Stimulated activated CD4-positive, alpha-beta T cell treated with anti-CD3 and anti-CD28 coated beads, TNF-alpha, amount 100 ng/mL, for 1 hour (primary cell): ENCODE measurements at regions not wholly inside any gene's neighbourhood (a gene's known extent, or its start where the extent isn't known, plus 50 kb on each side); places are given as distances from the start of the nearest gene placed in this dataset.
"Not testable (repeated sequence)": the region's sequence is repeated elsewhere in the genome, so short reads cannot be mapped to it uniquely, and the experiment has no call there.

Source experiments
- DNase-seq, 3 donors: peaks; one replicate each; pipeline ENCODE4 v3.0.0-alpha.2; 2020; ENCODE audit warnings: low read depth in 3 of 3, low spot score in 1 of 3

- DNase-seq: no peak
Measured at GRCh38 chr3:29022976-29023375, 257.9 kb upstream of the RBMS3 start.

GRCh38 chr3:29026286-29026685, 254.6 kb upstream of the RBMS3 start:
- no peak for DNase-seq

GRCh38 chr3:29026959-29027358, 253.9 kb upstream of the RBMS3 start:
- DNase-seq: no peak

- not testable (repeated sequence) for DNase-seq
Measured at GRCh38 chr3:29031175-29031574, 249.7 kb upstream of the RBMS3 start.

- DNase-seq: no peak
Measured at GRCh38 chr3:29033511-29033910, 247.4 kb upstream of the RBMS3 start.

GRCh38 chr3:29050155-29050554, 230.7 kb upstream of the RBMS3 start:
- no peak for DNase-seq

- no peak for DNase-seq
Measured at GRCh38 chr3:29057326-29057725, 223.5 kb upstream of the RBMS3 start.

GRCh38 chr3:29064085-29064484, 216.8 kb upstream of the RBMS3 start:
- DNase-seq: no peak

- DNase-seq: no peak
Measured at GRCh38 chr3:29065211-29065785, 215.6 kb upstream of the RBMS3 start.

GRCh38 chr3:29067007-29067406, 213.9 kb upstream of the RBMS3 start:
- no peak for DNase-seq

GRCh38 chr3:29070959-29071634, 209.8 kb upstream of the RBMS3 start:
- DNase-seq: no peak

- no peak for DNase-seq
Measured at GRCh38 chr3:29072611-29073010, 208.3 kb upstream of the RBMS3 start.

- DNase-seq: no peak
Measured at GRCh38 chr3:29077356-29077755, 203.5 kb upstream of the RBMS3 start.

- DNase-seq: no peak
Measured at GRCh38 chr3:29079358-29079757, 201.5 kb upstream of the RBMS3 start.

- no peak for DNase-seq
Measured at GRCh38 chr3:29080967-29081366, 199.9 kb upstream of the RBMS3 start.

GRCh38 chr3:29083081-29083480, 197.8 kb upstream of the RBMS3 start:
- no peak for DNase-seq

GRCh38 chr3:29083676-29084075, 197.2 kb upstream of the RBMS3 start:
- DNase-seq: no peak

GRCh38 chr3:29088579-29088978, 192.3 kb upstream of the RBMS3 start:
- DNase-seq: no peak

GRCh38 chr3:29090912-29091597, 189.8 kb upstream of the RBMS3 start:
- DNase-seq: no peak

GRCh38 chr3:29091599-29092189, 189.2 kb upstream of the RBMS3 start:
- no peak for DNase-seq

GRCh38 chr3:29092348-29092747, 188.5 kb upstream of the RBMS3 start:
- no peak for DNase-seq

GRCh38 chr3:29099296-29099695, 181.6 kb upstream of the RBMS3 start:
- no peak for DNase-seq
